Lung (tissue), 11 donors: ENCODE measurements at regions not wholly inside any gene's neighbourhood (a gene's known extent, or its start where the extent isn't known, plus 50 kb on each side); places are given as distances from the start of the nearest gene placed in this dataset.

Experiments used
- ATAC-seq: fragments of 200-7000 bp; cut with Tn5 transposase; one replicate; pipeline ENCODE4 v1.9.1; 2020; ENCODE audit warnings: moderate number of reproducible peaks; ENCODE audit not compliant: insufficient read depth, low FRiP score
- DNase-seq, 3 donors: peaks; one replicate each; pipeline ENCODE4 v3.0.0-alpha.2; 2013 to 2017
- H3K27ac ChIP-seq, 2 donors: one replicate each; pipeline ENCODE4 v1.5.1; 2013; ENCODE audit warnings: mild to moderate bottlenecking in 2 of 2, moderate library complexity in 2 of 2, control low read depth in 1 of 2, inconsistent platforms in 1 of 2, low read depth in 1 of 2, low read length in 1 of 2
- H3K27me3 ChIP-seq, 3 donors: one replicate each; pipeline ENCODE4 v1.5.1; 2013; ENCODE audit warnings: low read length in 2 of 3; ENCODE audit not compliant: control insufficient read depth in 3 of 3, insufficient read depth in 3 of 3
- H3K36me3 ChIP-seq, 4 donors: one replicate each; pipeline ENCODE4 v1.5.1; 2013; ENCODE audit warnings: low read length in 4 of 4, mild to moderate bottlenecking in 1 of 4, moderate library complexity in 1 of 4; ENCODE audit not compliant: control insufficient read depth in 4 of 4, insufficient read depth in 4 of 4
- H3K4me1 ChIP-seq, 5 donors: one replicate each; pipeline ENCODE4 v1.5.1; 2013; ENCODE audit warnings: low read length in 5 of 5, mild to moderate bottlenecking in 2 of 5, moderate library complexity in 1 of 5; ENCODE audit not compliant: control insufficient read depth in 5 of 5, insufficient read depth in 5 of 5
- H3K4me3 ChIP-seq: one replicate; pipeline ENCODE4 v1.5.1; 2013; ENCODE audit warnings: mild to moderate bottlenecking, control low read depth, moderate library complexity
- H3K9ac ChIP-seq, 2 donors: one replicate each; pipeline ENCODE4 v1.5.1; 2013; ENCODE audit warnings: low read length in 2 of 2, control low read depth in 1 of 2; ENCODE audit not compliant: insufficient read depth in 1 of 2
- H3K9me3 ChIP-seq, 4 donors: one replicate each; pipeline ENCODE4 v1.5.1; 2013; ENCODE audit warnings: low read length in 3 of 4, mild to moderate bottlenecking in 1 of 4, moderate library complexity in 1 of 4; ENCODE audit not compliant: control insufficient read depth in 4 of 4, insufficient read depth in 3 of 4
- CTCF ChIP-seq: IDR thresholded peaks from 2 replicates; pipeline ENCODE4 v1.5.1; 2012; ENCODE audit warnings: mild to moderate bottlenecking; ENCODE audit errors: control extremely low read depth, extremely low read depth
- WGBS, 2 donors: extraction: QIAGEN DNeasy Blood & Tissue Kit; methylation state at CpG; one replicate each; pipeline ENCODE4 v1.1.7; 2013; 5-methylcytosine and 5-hydroxymethylcytosine counted together
- donor health status: control.
- donor health status: control.
- donor health status: Bipolar disorder and iron deficiency.
- donor health status: healthy.
- donor health status: DM: yes; HTN: yes; CAD: no.

GRCh38 chr5:36418152-36418979 lies 116.7 kb upstream of the RANBP3L start:
- H3K27me3 ChIP-seq = no peaks in the 10 kb centered on the region
- H3K36me3 ChIP-seq = no peaks in the 10 kb centered on the region
- H3K4me3 ChIP-seq = no peak overlapping the region
- H3K9me3 ChIP-seq = no peaks in the 10 kb centered on the region
- H3K4me1 ChIP-seq = peaks cover 0 to 8% (median 0%) of the 10 kb centered on the region in 5 donors
- DNase-seq (no peak), ATAC-seq (no peak)
- 80 to 92% methylated on average over 6 of the region's 6 CpGs for WGBS, 2 donors
- no peak overlapping the region for H3K9ac ChIP-seq
- H3K27ac ChIP-seq = no peak overlapping the region
- no peak for TF ChIP-seq CTCF

GRCh38 chr5:36421256-36421655 lies 119.6 kb upstream of the RANBP3L start:
- H3K27me3 ChIP-seq = no peaks in the 10 kb centered on the region
- H3K9ac ChIP-seq = no peak overlapping the region
- WGBS, 2 donors = 97 to 98% methylated on average over 1 of the region's 1 CpG
- no peaks in the 10 kb centered on the region for H3K9me3 ChIP-seq
- no peak overlapping the region for H3K4me3 ChIP-seq
- DNase-seq (no peak), ATAC-seq (no peak)
- TF ChIP-seq CTCF = no peak
- no peak overlapping the region for H3K27ac ChIP-seq
- H3K4me1 ChIP-seq = peaks cover 0 to 8% (median 0%) of the 10 kb centered on the region in 5 donors
- no peaks in the 10 kb centered on the region for H3K36me3 ChIP-seq

- Histone ChIP-seq H3K4me1 (peaks cover 0 to 8% (median 0%) of the 10 kb centered on the region in 5 donors), H3K27me3 (no peaks in the 10 kb centered on the region), H3K36me3 (no peaks in the 10 kb centered on the region), H3K4me3 (no peak overlapping the region), H3K9me3 (no peaks in the 10 kb centered on the region), H3K9ac (no peak overlapping the region), H3K27ac (no peak overlapping the region)
- DNase-seq (peak in 1 of 3 donors; percentile 28), ATAC-seq (no peak)
- WGBS, 2 donors = 80 to 82% methylated on average over 3 of the region's 3 CpGs
- no peak for TF ChIP-seq CTCF
Measured at GRCh38 chr5:36422952-36423351, 121.2 kb upstream of the RANBP3L start.
